Astrocyte (in vitro differentiated cells and primary cell): ENCODE measurements at regions not wholly inside any gene's neighbourhood (a gene's known extent, or its start where the extent isn't known, plus 50 kb on each side); places are given as distances from the start of the nearest gene placed in this dataset.
A peak's percentile ranks its signal among the peaks of the same experiment; 100 is the strongest.

ENCODE experiments used
- DNase-seq: peaks from one replicate; pipeline ENCODE4 v3.0.0-alpha.2; 2010; ENCODE audit warnings: low read depth
- FAIRE-seq: peaks from 2 replicates; lab custom pipeline; 2011; peaks lifted over from hg19 to GRCh38; lab: Jason Lieb, UNC
- H2AFZ ChIP-seq: 2 replicates; pipeline ENCODE4 v1.6.0; 2012; ENCODE audit warnings: low read depth, low read length, inconsistent platforms
- H3K27ac ChIP-seq: 2 replicates; pipeline ENCODE4 v1.5.1; 2011; ENCODE audit warnings: low read depth, low read length, inconsistent platforms
- H3K27me3 ChIP-seq: 2 replicates; pipeline ENCODE4 v1.6.0; 2011; ENCODE audit warnings: low read length, inconsistent platforms; ENCODE audit not compliant: insufficient read depth
- H3K36me3 ChIP-seq: 2 replicates; pipeline ENCODE4 v1.5.1; 2011; ENCODE audit warnings: low read length, inconsistent platforms; ENCODE audit not compliant: insufficient read depth
- H3K4me1 ChIP-seq: 2 replicates; pipeline ENCODE4 v1.5.1; 2011; ENCODE audit warnings: low read length, inconsistent platforms; ENCODE audit not compliant: insufficient read depth
- H3K4me2 ChIP-seq: 2 replicates; pipeline ENCODE4 v1.6.0; 2012; ENCODE audit warnings: low read length, inconsistent platforms
- H3K4me3 ChIP-seq: 2 replicates; pipeline ENCODE4 v1.5.1; 2011; ENCODE audit warnings: low read depth, mild to moderate bottlenecking, low read length, inconsistent platforms; ENCODE audit not compliant: insufficient read depth
- H3K79me2 ChIP-seq: 2 replicates; pipeline ENCODE4 v1.6.0; 2012; ENCODE audit warnings: mild to moderate bottlenecking, low read length, inconsistent platforms; ENCODE audit not compliant: insufficient read depth
- H3K9ac ChIP-seq: 2 replicates; pipeline ENCODE4 v1.6.0; 2012; ENCODE audit warnings: mild to moderate bottlenecking, low read length, inconsistent platforms
- H3K9me3 ChIP-seq: 2 replicates; pipeline ENCODE4 v1.5.1; 2012; ENCODE audit warnings: low read depth, mild to moderate bottlenecking, low read length, inconsistent platforms; ENCODE audit not compliant: insufficient read depth
- H4K20me1 ChIP-seq: 2 replicates; pipeline ENCODE4 v1.6.0; 2012; ENCODE audit warnings: low read length, inconsistent platforms; ENCODE audit not compliant: insufficient read depth
- H3K27ac Mint-ChIP-seq: one replicate; pipeline ENCODE4 v1.8.0; 2021; ENCODE audit warnings: mild to moderate bottlenecking, mixed read lengths; ENCODE audit not compliant: unreplicated experiment
- H3K27me3 Mint-ChIP-seq: one replicate; pipeline ENCODE4 v1.8.0; 2021; ENCODE audit warnings: low read depth, mixed read lengths; ENCODE audit not compliant: unreplicated experiment
- H3K36me3 Mint-ChIP-seq: one replicate; pipeline ENCODE4 v1.8.0; 2021; ENCODE audit warnings: low read depth, mixed read lengths; ENCODE audit not compliant: unreplicated experiment
- H3K4me1 Mint-ChIP-seq: one replicate; pipeline ENCODE4 v1.8.0; 2021; ENCODE audit warnings: low read depth, mixed read lengths; ENCODE audit not compliant: unreplicated experiment
- H3K4me3 Mint-ChIP-seq: one replicate; pipeline ENCODE4 v1.8.0; 2021; ENCODE audit warnings: mild to moderate bottlenecking, moderate library complexity, mixed read lengths; ENCODE audit not compliant: unreplicated experiment
- H3K9me3 Mint-ChIP-seq: one replicate; pipeline ENCODE4 v1.8.0; 2021; ENCODE audit warnings: mild to moderate bottlenecking, mixed read lengths; ENCODE audit not compliant: unreplicated experiment
- EZH2 ChIP-seq: IDR thresholded peaks from 2 replicates; pipeline ENCODE4 v1.6.1; 2012; ENCODE audit warnings: mild to moderate bottlenecking, low read length, inconsistent platforms; ENCODE audit not compliant: insufficient read depth
- TF ChIP-seq, protein P1 (sequence below): IDR thresholded peaks from 2 replicates; pipeline ENCODE4 v1.5.1; 2011; ENCODE audit warnings: low read depth, mild to moderate bottlenecking, inconsistent platforms, low read length, moderate library complexity; ENCODE audit not compliant: insufficient read depth

- Histone ChIP-seq H4K20me1 (no peaks in the 10 kb centered on the region), H3K4me1 (no peaks in the 10 kb centered on the region), H3K27ac (no peak overlapping the region), H3K4me2 (no peak overlapping the region), H3K4me3 (no peak overlapping the region), H3K36me3 (no peaks in the 10 kb centered on the region), H3K9ac (no peak overlapping the region), H3K79me2 (no peaks in the 10 kb centered on the region), H3K27me3 (no peaks in the 10 kb centered on the region), H3K9me3 (no peaks in the 10 kb centered on the region), H2AFZ (no peak overlapping the region)
- FAIRE-seq (no peak), DNase-seq (peak; percentile 13)
- H3K9me3 Mint-ChIP-seq, result no peaks in the 10 kb centered on the region
- H3K4me3 Mint-ChIP-seq, result no peak overlapping the region
- H3K27ac Mint-ChIP-seq, result no peak overlapping the region
- H3K4me1 Mint-ChIP-seq, result peaks cover 6% of the 10 kb centered on the region
- no peaks in the 10 kb centered on the region for H3K27me3 Mint-ChIP-seq
- TF ChIP-seq EZH2, result no peak
- TF ChIP-seq, protein P1, sequence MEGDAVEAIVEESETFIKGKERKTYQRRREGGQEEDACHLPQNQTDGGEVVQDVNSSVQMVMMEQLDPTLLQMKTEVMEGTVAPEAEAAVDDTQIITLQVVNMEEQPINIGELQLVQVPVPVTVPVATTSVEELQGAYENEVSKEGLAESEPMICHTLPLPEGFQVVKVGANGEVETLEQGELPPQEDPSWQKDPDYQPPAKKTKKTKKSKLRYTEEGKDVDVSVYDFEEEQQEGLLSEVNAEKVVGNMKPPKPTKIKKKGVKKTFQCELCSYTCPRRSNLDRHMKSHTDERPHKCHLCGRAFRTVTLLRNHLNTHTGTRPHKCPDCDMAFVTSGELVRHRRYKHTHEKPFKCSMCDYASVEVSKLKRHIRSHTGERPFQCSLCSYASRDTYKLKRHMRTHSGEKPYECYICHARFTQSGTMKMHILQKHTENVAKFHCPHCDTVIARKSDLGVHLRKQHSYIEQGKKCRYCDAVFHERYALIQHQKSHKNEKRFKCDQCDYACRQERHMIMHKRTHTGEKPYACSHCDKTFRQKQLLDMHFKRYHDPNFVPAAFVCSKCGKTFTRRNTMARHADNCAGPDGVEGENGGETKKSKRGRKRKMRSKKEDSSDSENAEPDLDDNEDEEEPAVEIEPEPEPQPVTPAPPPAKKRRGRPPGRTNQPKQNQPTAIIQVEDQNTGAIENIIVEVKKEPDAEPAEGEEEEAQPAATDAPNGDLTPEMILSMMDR, result no peak
- peaks cover 2% of the 10 kb centered on the region for H3K36me3 Mint-ChIP-seq
These were observed 301.7 kb upstream of the NBEA start for GRCh38 chr13:34640179-34640992.

GRCh38 chr13:34640993-34641330 lies 301.1 kb upstream of the NBEA start:
- H3K9me3 Mint-ChIP-seq, result no peaks in the 10 kb centered on the region
- no peak overlapping the region for H3K27ac Mint-ChIP-seq
- Histone ChIP-seq H3K4me1 (no peaks in the 10 kb centered on the region), H3K9ac (no peak overlapping the region), H3K79me2 (no peaks in the 10 kb centered on the region), H3K36me3 (no peaks in the 10 kb centered on the region), H4K20me1 (no peaks in the 10 kb centered on the region), H3K27me3 (no peaks in the 10 kb centered on the region), H2AFZ (no peak overlapping the region), H3K4me2 (no peak overlapping the region), H3K27ac (no peak overlapping the region), H3K4me3 (no peak overlapping the region), H3K9me3 (no peaks in the 10 kb centered on the region)
- DNase-seq (no peak), FAIRE-seq (no peak)
- peaks cover 2% of the 10 kb centered on the region for H3K36me3 Mint-ChIP-seq
- TF ChIP-seq, protein P1, result no peak
- TF ChIP-seq EZH2, result no peak
- H3K27me3 Mint-ChIP-seq, result no peaks in the 10 kb centered on the region
- H3K4me1 Mint-ChIP-seq, result peaks cover 6% of the 10 kb centered on the region
- H3K4me3 Mint-ChIP-seq, result no peak overlapping the region

- H2AFZ ChIP-seq, result no peak overlapping the region
- no peaks in the 10 kb centered on the region for H3K27me3 ChIP-seq
- H3K4me1 ChIP-seq, result no peaks in the 10 kb centered on the region
- no peak overlapping the region for H3K4me3 ChIP-seq
- no peaks in the 10 kb centered on the region for H4K20me1 ChIP-seq
- no peaks in the 10 kb centered on the region for H3K4me1 Mint-ChIP-seq
- peak; percentile 21 for DNase-seq
- H3K27ac ChIP-seq, result no peak overlapping the region
- TF ChIP-seq, protein P1, result no peak
- no peak for TF ChIP-seq EZH2
- no peak overlapping the region for H3K4me2 ChIP-seq
- H3K36me3 ChIP-seq, result no peaks in the 10 kb centered on the region
- H3K79me2 ChIP-seq, result no peaks in the 10 kb centered on the region
- H3K9me3 Mint-ChIP-seq, result peaks cover 1% of the 10 kb centered on the region
- H3K9me3 ChIP-seq, result no peaks in the 10 kb centered on the region
- no peaks in the 10 kb centered on the region for H3K36me3 Mint-ChIP-seq
- no peak for FAIRE-seq
- no peak overlapping the region for H3K4me3 Mint-ChIP-seq
- no peak overlapping the region for H3K27ac Mint-ChIP-seq
- no peaks in the 10 kb centered on the region for H3K27me3 Mint-ChIP-seq
- H3K9ac ChIP-seq, result no peak overlapping the region
These were observed 294.5 kb upstream of the NBEA start for GRCh38 chr13:34647379-34648150.
